Epithelial cell of esophagus (primary cell): ENCODE measurements at regions not wholly inside any gene's neighbourhood (a gene's known extent, or its start where the extent isn't known, plus 50 kb on each side); places are given as distances from the start of the nearest gene placed in this dataset.

Experiments used
- DNase-seq: peaks from one replicate; pipeline ENCODE4 v3.0.0; 2010; ENCODE audit warnings: low read depth
- H3K4me3 ChIP-seq: 2 replicates; pipeline ENCODE4 v1.5.1; 2011; ENCODE audit warnings: mild to moderate bottlenecking, low read length, control low read depth
- TF ChIP-seq, protein P1 (sequence below): IDR thresholded peaks from 2 replicates; pipeline ENCODE4 v1.5.1; 2011; ENCODE audit warnings: low read depth, mild to moderate bottlenecking, low read length, control low read depth, inconsistent platforms; ENCODE audit not compliant: insufficient read depth; ENCODE audit errors: missing control alignments

DNA sequence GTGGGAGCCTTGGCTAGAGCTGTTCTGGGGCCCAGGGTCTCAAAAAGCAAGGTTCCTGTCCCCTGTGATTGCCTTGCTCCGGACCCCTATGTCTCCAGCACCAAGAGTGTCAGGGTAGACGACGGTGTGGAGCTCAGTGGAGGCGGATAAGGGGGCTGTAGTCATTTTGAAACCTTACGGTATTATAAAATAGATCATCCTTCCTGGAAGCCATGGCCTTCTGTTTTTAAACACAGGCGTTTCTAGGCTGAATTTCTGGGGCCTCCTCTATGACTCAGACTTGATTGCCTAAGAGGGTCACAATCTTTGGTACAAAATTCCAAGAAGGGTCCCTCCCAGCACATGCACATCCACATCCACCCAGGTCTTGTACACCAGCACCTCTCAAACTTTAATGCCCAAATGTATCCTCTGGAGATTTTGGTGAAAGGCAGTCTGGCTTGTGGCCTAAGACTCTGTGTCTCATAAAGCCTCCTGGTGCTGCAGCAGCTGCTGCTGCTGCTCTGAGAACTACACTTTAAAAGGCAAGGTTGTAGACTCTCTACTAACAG is 70.5 kb upstream of the XCR1 start:
- no peak overlapping the region for H3K4me3 ChIP-seq
- DNase-seq, result no peak
- TF ChIP-seq, protein P1, sequence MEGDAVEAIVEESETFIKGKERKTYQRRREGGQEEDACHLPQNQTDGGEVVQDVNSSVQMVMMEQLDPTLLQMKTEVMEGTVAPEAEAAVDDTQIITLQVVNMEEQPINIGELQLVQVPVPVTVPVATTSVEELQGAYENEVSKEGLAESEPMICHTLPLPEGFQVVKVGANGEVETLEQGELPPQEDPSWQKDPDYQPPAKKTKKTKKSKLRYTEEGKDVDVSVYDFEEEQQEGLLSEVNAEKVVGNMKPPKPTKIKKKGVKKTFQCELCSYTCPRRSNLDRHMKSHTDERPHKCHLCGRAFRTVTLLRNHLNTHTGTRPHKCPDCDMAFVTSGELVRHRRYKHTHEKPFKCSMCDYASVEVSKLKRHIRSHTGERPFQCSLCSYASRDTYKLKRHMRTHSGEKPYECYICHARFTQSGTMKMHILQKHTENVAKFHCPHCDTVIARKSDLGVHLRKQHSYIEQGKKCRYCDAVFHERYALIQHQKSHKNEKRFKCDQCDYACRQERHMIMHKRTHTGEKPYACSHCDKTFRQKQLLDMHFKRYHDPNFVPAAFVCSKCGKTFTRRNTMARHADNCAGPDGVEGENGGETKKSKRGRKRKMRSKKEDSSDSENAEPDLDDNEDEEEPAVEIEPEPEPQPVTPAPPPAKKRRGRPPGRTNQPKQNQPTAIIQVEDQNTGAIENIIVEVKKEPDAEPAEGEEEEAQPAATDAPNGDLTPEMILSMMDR, result no peak

DNA sequence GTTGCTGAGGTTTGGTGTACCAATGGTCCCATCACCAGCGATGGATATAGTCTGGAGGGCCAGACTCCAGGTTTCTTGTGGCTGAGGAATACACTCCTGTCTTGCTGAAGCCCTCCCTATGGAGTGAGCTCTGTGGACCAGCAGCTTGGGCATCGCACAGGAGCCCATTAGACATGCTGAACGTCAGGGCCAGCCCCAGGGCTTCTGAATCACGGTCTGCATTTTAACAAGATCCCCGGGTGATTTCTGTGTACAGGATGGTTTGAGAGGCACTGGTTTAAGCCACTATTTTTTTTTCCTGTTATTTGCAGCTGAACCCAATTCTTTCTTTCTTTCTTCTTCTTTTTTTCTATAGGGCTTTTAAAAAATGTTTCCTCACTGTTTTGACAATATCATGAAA is 69.5 kb upstream of the XCR1 start:
- DNase-seq, result no peak
- H3K4me3 ChIP-seq, result no peak overlapping the region
- TF ChIP-seq, protein P1, result no peak

DNA sequence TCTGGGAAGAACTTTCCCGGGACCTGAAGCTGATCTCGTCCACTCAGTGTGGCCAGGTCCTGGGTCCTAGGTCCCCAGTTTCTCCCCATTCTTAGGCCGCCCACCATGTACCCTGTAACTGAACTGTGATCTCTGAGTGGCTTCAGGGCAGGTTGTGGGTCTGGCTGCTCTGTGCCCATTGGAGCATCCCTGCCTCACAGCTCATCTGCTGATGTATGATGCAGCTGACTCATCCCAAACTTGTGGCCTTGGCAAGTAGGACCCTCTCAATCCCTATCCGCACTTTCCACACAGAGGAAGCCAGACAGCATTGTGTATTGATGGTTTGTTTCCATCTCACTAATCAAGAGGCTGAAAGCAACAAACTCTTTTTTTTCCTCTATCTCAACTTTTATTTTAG is 69.1 kb upstream of the XCR1 start:
- DNase-seq, result no peak
- TF ChIP-seq, protein P1, result no peak
- no peak overlapping the region for H3K4me3 ChIP-seq

DNA sequence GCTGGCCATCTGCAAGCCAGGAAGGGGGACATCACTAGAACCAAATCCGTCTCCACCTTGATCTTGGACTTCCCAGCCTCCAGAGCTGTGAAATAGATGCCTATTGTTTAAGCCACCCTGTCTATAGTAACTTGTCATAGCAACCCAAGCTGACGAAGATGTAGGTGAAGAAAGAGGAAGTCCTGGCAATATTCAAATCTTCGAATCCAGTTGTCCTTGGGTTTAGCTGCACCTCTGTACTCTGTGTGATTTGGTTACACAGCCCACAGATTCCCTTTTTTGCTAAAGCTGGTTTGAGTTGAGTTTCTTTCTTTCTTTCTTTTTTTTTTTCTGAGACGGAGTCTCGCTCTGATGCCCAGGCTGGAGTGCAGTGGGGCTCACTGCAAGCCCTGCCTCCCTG is 68.0 kb upstream of the XCR1 start:
- H3K4me3 ChIP-seq, result no peak overlapping the region
- TF ChIP-seq, protein P1, result no peak
- DNase-seq, result no peak

DNA sequence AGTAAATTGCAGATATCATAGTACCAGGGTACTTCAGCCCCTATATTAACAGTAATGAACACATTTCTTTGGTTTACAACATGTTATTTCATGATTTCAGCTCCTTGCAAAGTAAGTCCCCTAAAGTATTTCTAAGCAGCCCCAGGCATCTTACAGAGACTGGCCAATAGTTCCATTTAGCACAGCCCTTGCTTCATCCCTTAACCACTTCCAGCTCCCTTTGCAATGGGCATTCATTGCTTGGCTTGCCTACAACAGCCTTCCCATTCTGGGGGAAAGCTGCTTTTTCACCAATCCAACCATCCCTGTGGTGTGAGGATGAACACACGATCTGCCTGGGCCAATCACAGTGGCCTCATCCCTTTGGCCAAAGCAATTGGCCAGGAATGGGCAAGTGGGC is 67.2 kb upstream of the XCR1 start:
- DNase-seq, result no peak
- no peak overlapping the region for H3K4me3 ChIP-seq
- TF ChIP-seq, protein P1, result no peak

DNA sequence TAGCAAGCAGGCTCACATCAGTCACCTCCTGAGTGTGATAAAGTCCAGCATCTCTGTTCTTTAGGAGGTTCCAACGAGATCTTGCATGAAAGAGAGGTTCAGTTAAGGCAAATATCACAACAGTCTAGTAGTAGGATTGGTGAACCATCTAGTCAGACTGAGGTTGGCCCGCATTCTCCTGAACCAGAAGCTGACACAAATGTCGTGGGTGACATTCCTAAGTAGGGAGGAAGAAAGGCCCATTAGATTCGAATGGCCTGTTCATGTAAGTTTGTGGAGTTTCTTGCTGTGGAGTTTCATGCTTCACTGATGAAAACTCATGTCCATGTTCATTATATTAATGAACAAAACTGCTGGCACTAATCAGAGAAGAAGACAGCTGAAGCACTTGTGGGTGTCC is 66.7 kb upstream of the XCR1 start:
- TF ChIP-seq, protein P1, result no peak
- DNase-seq, result no peak
- no peak overlapping the region for H3K4me3 ChIP-seq

DNA sequence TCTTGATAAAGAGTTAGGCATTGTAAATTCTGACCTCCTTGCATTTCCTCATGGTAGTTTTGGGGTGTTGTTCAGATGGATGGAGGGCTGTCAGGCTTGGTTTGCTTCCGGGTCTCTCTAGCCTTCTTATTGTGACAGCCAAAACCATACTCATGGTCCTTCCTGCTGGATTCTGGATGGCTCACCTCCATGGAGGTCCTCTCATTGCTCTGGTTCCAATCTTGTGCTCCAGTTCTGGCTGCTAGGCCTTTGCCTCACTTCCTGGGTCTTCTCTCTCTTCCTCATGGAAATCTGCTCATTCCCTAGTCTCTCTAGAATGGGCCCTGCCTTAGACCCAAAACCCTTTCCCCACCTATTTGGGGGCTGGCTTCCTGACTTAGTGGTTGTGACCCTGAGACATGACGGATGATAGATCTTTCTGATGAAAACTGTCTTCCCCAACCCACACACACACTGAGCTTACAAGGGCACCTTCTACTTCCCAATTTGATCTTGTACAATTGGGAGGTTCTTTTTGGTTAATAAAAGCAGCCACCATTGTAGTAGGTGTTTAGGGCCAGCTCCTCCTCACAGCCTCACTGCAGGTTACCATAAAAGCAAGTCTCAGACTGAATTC is 66.2 kb upstream of the XCR1 start:
- TF ChIP-seq, protein P1, result no peak
- no peak for DNase-seq
- no peak overlapping the region for H3K4me3 ChIP-seq
